ENCODE measurements at regions not wholly inside any gene's neighbourhood (a gene's known extent, or its start where the extent isn't known, plus 50 kb on each side); places are given as distances from the start of the nearest gene placed in this dataset.

GRCh38 chr9:27787891-27788290, 214.6 kb upstream of the C9orf72 start:
- TF ChIP-seq EP300 (IDR thresholded peaks at IDR 0.05) (no peak), POLR2A (IDR thresholded peaks at IDR 0.05; ENCODE audit: low read depth) (no peak)

Data from esophagus muscularis mucosa (tissue), 2 donors.